ENCODE measurements at regions not wholly inside any gene's neighbourhood (a gene's known extent, or its start where the extent isn't known, plus 50 kb on each side); places are given as distances from the start of the nearest gene placed in this dataset.
"Not testable (repeated sequence)": the region's sequence is repeated elsewhere in the genome, so short reads cannot be mapped to it uniquely, and the experiment has no call there.

- DNase-seq (ENCODE audit: low spot score) = no peak
Observed at GRCh38 chr6:9316831-9317230, 881.5 kb upstream of the SLC35B3 start.

- DNase-seq (ENCODE audit: low spot score) = no peak
Observed at GRCh38 chr6:9315966-9316650, 880.8 kb upstream of the SLC35B3 start.

- no peak for DNase-seq (ENCODE audit: low spot score)
Observed at GRCh38 chr6:9308284-9308683, 872.9 kb upstream of the SLC35B3 start.

GRCh38 chr6:9307786-9308185 lies 872.4 kb upstream of the SLC35B3 start:
- no peak for DNase-seq (ENCODE audit: low spot score)

- DNase-seq (ENCODE audit: low spot score) = no peak
Observed at GRCh38 chr6:9307187-9307586, 871.8 kb upstream of the SLC35B3 start.

- DNase-seq (ENCODE audit: low spot score) = no peak
Observed at GRCh38 chr6:9295644-9296043, 860.3 kb upstream of the SLC35B3 start.

GRCh38 chr6:9292975-9293374 lies 857.6 kb upstream of the SLC35B3 start:
- DNase-seq (ENCODE audit: low spot score) = no peak

- DNase-seq (ENCODE audit: low spot score) = not testable (repeated sequence)
Observed at GRCh38 chr6:9290342-9290741, 855.0 kb upstream of the SLC35B3 start.

- DNase-seq (ENCODE audit: low spot score) = no peak
Observed at GRCh38 chr6:9272671-9273070, 837.3 kb upstream of the SLC35B3 start.

- no peak for DNase-seq (ENCODE audit: low spot score)
Observed at GRCh38 chr6:9266741-9267140, 831.4 kb upstream of the SLC35B3 start.

- no peak for DNase-seq (ENCODE audit: low spot score)
Observed at GRCh38 chr6:9257215-9257614, 821.9 kb upstream of the SLC35B3 start.

GRCh38 chr6:9254251-9254650 lies 818.9 kb upstream of the SLC35B3 start:
- no peak for DNase-seq (ENCODE audit: low spot score)

GRCh38 chr6:9252799-9253198 lies 817.5 kb upstream of the SLC35B3 start:
- no peak for DNase-seq (ENCODE audit: low spot score)

- peak; percentile 37 for DNase-seq (ENCODE audit: low spot score)
Observed at GRCh38 chr6:9250852-9251251, 815.5 kb upstream of the SLC35B3 start.

- DNase-seq (ENCODE audit: low spot score) = no peak
Observed at GRCh38 chr6:9248133-9248532, 812.8 kb upstream of the SLC35B3 start.

GRCh38 chr6:9240861-9241260 lies 805.5 kb upstream of the SLC35B3 start:
- no peak for DNase-seq (ENCODE audit: low spot score)

GRCh38 chr6:9236443-9236842 lies 801.1 kb upstream of the SLC35B3 start:
- no peak for DNase-seq (ENCODE audit: low spot score)

- no peak for DNase-seq (ENCODE audit: low spot score)
Observed at GRCh38 chr6:9233686-9234085, 798.3 kb upstream of the SLC35B3 start.

GRCh38 chr6:9233226-9233625 lies 797.9 kb upstream of the SLC35B3 start:
- DNase-seq (ENCODE audit: low spot score) = no peak

- no peak for DNase-seq (ENCODE audit: low spot score)
Observed at GRCh38 chr6:9225441-9225871, 790.1 kb upstream of the SLC35B3 start.

GRCh38 chr6:9224539-9224938 lies 789.2 kb upstream of the SLC35B3 start:
- DNase-seq (ENCODE audit: low spot score) = no peak

GRCh38 chr6:9213717-9214116 lies 778.4 kb upstream of the SLC35B3 start:
- DNase-seq (ENCODE audit: low spot score) = not testable (repeated sequence)

GRCh38 chr6:9208966-9209365 lies 773.6 kb upstream of the SLC35B3 start:
- DNase-seq (ENCODE audit: low spot score) = no peak

GRCh38 chr6:9205645-9206044 lies 770.3 kb upstream of the SLC35B3 start:
- DNase-seq (ENCODE audit: low spot score) = no peak
